Thymus (tissue), 11 donors: ENCODE measurements at regions not wholly inside any gene's neighbourhood (a gene's known extent, or its start where the extent isn't known, plus 50 kb on each side); places are given as distances from the start of the nearest gene placed in this dataset.

Experiments
- DNase-seq, 9 donors: peaks; one replicate each; pipeline ENCODE4 v3.0.0-alpha.2; 2013; ENCODE audit warnings: low spot score in 9 of 9, low read depth in 6 of 9, missing footprints in 1 of 9
- H3K27ac ChIP-seq, 2 donors: one replicate each; pipeline ENCODE4 v1.5.1; 2013; ENCODE audit warnings: control low read depth in 1 of 2, low read depth in 1 of 2, low read length in 1 of 2, mild to moderate bottlenecking in 1 of 2, moderate library complexity in 1 of 2
- H3K27me3 ChIP-seq, 2 donors: one replicate each; pipeline ENCODE4 v1.5.1; 2013; ENCODE audit warnings: low read length in 1 of 2; ENCODE audit not compliant: control insufficient read depth in 2 of 2, insufficient read depth in 1 of 2
- H3K36me3 ChIP-seq, 2 donors: one replicate each; pipeline ENCODE4 v1.5.1; 2013; ENCODE audit warnings: low read length in 1 of 2, mild to moderate bottlenecking in 1 of 2, moderate library complexity in 1 of 2; ENCODE audit not compliant: control insufficient read depth in 2 of 2, insufficient read depth in 2 of 2
- H3K4me1 ChIP-seq, 2 donors: one replicate each; pipeline ENCODE4 v1.5.1; 2013; ENCODE audit warnings: low read length in 2 of 2; ENCODE audit not compliant: control insufficient read depth in 2 of 2, insufficient read depth in 2 of 2
- H3K4me3 ChIP-seq, 2 donors: one replicate each; pipeline ENCODE4 v1.5.1; 2013; ENCODE audit warnings: low read length in 2 of 2, control low read depth in 1 of 2, mild to moderate bottlenecking in 1 of 2
- H3K9me3 ChIP-seq, 2 donors: one replicate each; pipeline ENCODE4 v1.5.1; 2013; ENCODE audit warnings: low read length in 1 of 2, mild to moderate bottlenecking in 1 of 2; ENCODE audit not compliant: control insufficient read depth in 2 of 2, insufficient read depth in 1 of 2
- WGBS: extraction: QIAGEN DNeasy Blood & Tissue Kit; methylation state at CpG from one replicate; pipeline ENCODE4 v1.1.7; 2013; 5-methylcytosine and 5-hydroxymethylcytosine counted together
- donor health status: healthy.

DNA sequence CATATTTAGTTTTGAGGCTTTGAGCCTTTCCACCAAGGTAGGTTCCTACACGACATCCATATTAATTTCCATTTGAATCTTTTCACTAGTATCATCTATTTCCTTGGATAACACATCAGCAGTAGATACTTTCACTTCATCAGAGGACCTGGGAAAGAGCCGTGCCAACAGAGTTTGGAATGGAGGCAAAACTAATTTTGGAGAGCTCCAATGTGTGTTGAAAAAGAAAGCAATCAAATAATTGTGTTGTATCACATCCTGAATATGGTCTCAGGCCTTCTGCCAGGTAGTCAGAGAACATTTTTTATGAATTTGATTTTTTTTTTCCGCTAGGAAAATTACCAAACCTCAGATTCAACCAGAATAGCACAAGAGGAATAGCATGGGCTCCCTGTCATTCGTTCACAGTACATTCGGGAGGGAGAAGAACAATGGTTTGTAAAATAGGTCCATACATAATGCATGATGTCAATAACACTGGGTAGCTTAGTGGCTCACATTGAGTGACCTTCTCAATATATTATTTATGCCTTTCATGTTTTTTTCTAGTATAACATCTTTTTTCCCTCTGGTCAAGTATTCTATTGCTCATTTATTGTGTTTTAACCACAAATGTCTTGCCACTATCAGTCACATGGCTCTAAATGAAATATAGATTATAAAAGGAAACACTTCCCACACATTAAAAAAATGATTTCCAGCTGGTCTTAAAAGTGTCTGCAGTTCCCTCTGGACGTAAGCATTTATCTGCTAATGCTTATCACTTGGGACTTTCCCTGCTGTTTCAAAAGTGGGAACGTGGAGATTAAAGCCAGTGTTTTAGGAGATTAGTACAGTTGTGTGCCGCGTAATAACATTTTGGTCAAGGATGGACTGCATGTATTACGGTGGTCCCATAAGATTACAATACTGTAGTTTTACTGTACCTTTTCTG is 68.6 kb upstream of the RAPH1 start:
- Histone ChIP-seq H3K27ac (no peak overlapping the region), H3K4me3 (no peak overlapping the region), H3K9me3 (no peaks in the 10 kb centered on the region), H3K27me3 (no peaks in the 10 kb centered on the region), H3K36me3 (no peaks in the 10 kb centered on the region), H3K4me1 (no peaks in the 10 kb centered on the region)
- no peak for DNase-seq
- 97% methylated on average over 10 of the region's 10 CpGs for WGBS

DNA sequence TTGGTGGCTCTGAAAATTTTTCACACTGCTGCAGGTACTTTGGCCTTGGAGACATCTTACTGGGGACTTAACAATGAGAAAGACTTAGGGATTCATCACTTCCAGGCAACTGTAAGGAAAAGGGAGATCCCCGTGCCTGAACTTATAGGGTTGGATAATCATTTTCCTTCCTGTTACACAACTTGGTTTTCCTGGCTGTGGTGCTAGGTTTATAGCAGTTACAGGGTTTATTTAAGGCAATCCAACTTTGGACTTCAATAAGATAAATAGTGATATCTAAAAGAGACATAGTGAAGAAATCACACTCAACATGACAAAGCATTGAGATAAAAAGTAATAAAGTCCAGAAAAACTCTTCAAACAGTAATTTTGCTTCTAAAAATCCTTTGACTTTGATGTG is 70.2 kb upstream of the RAPH1 start:
- H3K36me3 ChIP-seq: no peaks in the 10 kb centered on the region
- no peak for DNase-seq
- no peak overlapping the region for H3K4me3 ChIP-seq
- 87% methylated on average over 1 of the region's 1 CpG for WGBS
- H3K27me3 ChIP-seq: no peaks in the 10 kb centered on the region
- no peaks in the 10 kb centered on the region for H3K9me3 ChIP-seq
- H3K27ac ChIP-seq: no peak overlapping the region
- no peaks in the 10 kb centered on the region for H3K4me1 ChIP-seq

DNA sequence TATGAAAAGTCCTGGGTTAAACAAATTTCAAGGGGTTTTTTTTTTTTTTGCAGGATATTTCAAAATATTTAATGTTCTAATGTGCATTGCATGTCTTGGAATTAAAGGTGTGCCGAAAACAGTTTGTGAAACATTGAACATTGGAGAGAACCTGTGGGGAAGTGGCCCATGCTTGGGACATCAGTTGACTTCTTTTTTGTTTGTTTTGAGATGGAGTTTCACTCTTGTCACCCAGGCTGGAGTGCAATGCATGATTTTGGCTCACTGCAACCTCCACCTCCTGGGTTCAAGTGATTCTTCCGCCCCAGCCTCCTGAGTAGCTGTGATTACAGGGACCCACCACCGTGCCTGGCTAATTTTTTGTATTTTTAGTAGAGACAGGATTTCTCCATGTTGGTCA is 71.0 kb upstream of the RAPH1 start:
- WGBS: 97% methylated on average over 3 of the region's 3 CpGs
- no peak overlapping the region for H3K4me3 ChIP-seq
- no peaks in the 10 kb centered on the region for H3K36me3 ChIP-seq
- DNase-seq: no peak
- H3K4me1 ChIP-seq: no peaks in the 10 kb centered on the region
- no peak overlapping the region for H3K27ac ChIP-seq
- H3K9me3 ChIP-seq: no peaks in the 10 kb centered on the region
- no peaks in the 10 kb centered on the region for H3K27me3 ChIP-seq

DNA sequence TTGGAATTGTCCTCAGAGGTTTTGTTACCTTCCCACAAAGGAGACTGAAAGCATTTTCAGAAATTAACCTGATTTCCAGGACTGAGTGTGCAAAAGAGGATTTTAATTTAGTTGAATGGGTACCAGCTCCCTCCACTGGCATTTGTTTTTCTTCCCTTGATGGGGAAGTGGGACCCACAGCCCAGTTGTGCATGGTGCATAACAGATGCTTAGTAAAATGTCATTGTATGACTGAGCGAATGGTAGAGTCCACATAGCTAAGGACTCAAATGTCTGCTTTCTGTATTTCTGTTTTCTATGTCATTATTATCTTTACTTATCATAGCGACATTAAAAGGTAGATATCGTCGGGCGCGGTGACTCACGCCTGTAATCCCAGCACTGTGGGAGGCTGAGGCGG is 75.5 kb upstream of the RAPH1 start:
- no peaks in the 10 kb centered on the region for H3K36me3 ChIP-seq

DNA sequence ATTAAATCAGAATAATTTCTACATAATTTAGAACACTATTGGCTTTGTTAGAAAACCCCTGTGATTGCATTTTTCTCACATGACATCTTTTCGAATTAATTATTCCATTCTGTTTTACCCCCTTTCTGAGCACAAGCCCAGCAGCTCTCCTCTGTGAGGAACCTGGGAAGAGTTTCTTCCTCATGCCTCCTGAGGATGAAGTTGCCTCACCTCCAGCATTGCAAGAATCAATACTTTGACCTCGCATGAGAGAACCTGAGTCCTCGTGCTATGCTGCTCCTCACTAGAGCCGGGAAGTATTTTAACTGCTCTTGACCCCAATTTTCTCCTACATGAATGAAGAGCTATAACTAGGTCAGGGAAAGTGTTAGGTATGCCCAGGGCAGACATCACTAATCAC is 77.1 kb upstream of the RAPH1 start:
- DNase-seq: no peak
- H3K27me3 ChIP-seq: no peaks in the 10 kb centered on the region
- WGBS: 97% methylated on average over 4 of the region's 4 CpGs
- H3K27ac ChIP-seq: no peak overlapping the region
- no peaks in the 10 kb centered on the region for H3K36me3 ChIP-seq
- no peak overlapping the region for H3K4me3 ChIP-seq
- H3K9me3 ChIP-seq: no peaks in the 10 kb centered on the region
- H3K4me1 ChIP-seq: no peaks in the 10 kb centered on the region

More for the DNA sequence above, 75.5 kb upstream of the RAPH1 start:
- WGBS: 97% methylated on average over 8 of the region's 8 CpGs
- no peaks in the 10 kb centered on the region for H3K9me3 ChIP-seq
- H3K27me3 ChIP-seq: no peaks in the 10 kb centered on the region
- no peak for DNase-seq
- H3K4me3 ChIP-seq: no peak overlapping the region
- no peaks in the 10 kb centered on the region for H3K4me1 ChIP-seq
- no peak overlapping the region for H3K27ac ChIP-seq

DNA sequence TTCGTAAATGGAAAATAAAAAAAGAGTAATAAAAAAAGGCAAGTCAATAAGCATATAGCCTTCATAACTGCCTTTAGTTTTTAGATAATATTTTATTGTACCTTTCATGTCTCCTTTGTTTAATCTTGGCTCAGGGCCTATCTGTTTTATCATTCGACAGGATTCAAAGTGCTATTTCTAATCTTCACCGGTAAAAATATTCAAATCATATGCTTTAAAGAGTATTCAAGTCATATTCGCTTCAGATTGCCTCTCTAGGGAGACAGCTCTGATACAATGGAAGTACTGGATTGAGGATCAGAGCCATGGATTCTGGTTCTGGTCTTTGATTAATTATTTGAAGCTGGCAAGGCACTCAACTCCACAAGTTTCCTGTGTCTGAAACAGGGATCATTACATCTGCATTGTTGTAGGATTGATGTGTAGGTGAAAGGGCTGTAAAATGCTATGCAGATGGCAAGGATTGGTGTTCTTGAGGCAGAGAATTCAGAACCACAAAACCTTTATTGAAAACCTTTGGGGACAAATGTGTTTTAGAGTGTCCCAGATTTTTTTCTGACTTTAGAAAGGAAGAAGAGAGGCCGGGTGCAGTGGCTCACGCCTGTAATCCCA is 84.3 kb upstream of the RAPH1 start:
- peaks cover 0 to 14% of the 10 kb centered on the region in 2 donors for H3K9me3 ChIP-seq
- no peak overlapping the region for H3K4me3 ChIP-seq
- WGBS: 96% methylated on average over 6 of the region's 6 CpGs
- no peaks in the 10 kb centered on the region for H3K36me3 ChIP-seq
- no peak overlapping the region for H3K27ac ChIP-seq
- no peak for DNase-seq
- no peaks in the 10 kb centered on the region for H3K27me3 ChIP-seq
- peaks cover 0 to 8% of the 10 kb centered on the region in 2 donors for H3K4me1 ChIP-seq

DNA sequence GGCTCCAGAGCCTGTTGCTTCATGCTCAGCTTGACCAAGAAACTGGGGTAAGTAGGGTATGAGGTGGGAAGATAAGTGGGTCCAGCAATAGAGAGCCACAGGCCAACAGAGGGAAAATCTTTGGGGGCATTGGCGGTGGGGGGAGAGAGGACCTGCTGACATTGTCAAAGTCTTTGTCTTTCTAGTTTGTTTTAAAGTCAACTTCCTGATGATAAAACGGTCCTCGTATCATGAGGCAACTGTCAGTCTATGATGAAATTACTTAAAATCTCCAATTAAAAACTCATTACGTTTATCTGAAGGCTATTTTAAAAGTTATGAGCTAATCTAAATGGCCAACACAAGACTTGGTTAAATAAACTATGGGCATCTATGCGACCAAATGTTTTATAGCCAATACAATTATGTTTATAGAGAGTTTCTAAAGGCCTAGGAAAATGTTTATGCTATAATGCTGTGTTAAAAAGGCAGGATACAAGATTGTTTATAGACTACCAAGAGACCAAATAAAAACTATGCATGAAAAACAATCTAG is 84.4 kb upstream of the CD28 start:
- H3K27ac ChIP-seq: no peak overlapping the region
- peaks cover 0 to 14% of the 10 kb centered on the region in 2 donors for H3K9me3 ChIP-seq
- H3K4me3 ChIP-seq: no peak overlapping the region
- H3K36me3 ChIP-seq: no peaks in the 10 kb centered on the region
- H3K27me3 ChIP-seq: no peaks in the 10 kb centered on the region
- peaks cover 0 to 9% of the 10 kb centered on the region in 2 donors for H3K4me1 ChIP-seq
- DNase-seq: no peak
- 98% methylated on average over 5 of the region's 5 CpGs for WGBS

DNA sequence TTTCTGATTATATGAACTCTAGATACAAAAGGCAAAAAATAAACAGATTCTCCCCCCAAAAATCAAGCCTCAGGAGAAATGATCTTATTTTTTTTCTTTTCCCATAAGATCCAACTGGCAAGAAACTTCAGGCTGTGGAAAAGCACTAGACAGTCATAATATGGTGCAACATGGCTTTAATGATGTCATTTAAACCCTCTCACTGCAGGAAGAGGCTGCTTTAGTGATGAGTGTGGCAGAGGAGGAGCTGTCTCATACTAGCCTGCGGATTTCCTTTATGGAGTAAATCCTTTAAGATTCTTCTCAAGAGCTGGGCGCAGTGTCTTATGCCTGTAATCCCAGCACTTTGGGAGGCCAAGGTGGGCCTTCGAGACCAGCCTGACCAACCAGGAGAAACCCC is 83.3 kb upstream of the CD28 start:
- Histone ChIP-seq H3K27ac (no peak overlapping the region), H3K36me3 (no peaks in the 10 kb centered on the region), H3K4me3 (no peak overlapping the region), H3K9me3 (peaks cover 0 to 14% of the 10 kb centered on the region in 2 donors), H3K27me3 (no peaks in the 10 kb centered on the region), H3K4me1 (peaks cover 0 to 9% of the 10 kb centered on the region in 2 donors)
- WGBS: 98% methylated on average over 3 of the region's 3 CpGs
- no peak for DNase-seq

DNA sequence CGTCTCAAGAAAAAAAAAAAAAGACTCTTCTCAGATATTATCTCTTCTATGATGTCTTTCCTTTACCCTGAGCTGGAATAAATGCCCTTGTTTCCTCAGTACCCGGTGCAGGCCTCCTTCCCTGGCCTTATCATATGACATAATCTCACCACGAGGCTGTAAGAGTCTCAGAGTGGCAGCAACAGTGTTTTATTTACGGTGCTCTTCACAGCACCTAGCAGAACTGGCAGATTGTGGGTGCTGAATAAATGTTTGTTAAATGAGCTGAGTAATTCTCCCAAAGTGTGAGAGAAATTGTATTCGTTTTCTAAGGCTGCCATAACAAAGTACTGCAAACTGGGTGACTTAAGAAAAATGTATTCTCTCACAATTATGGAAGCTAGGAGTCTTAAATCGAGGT is 82.8 kb upstream of the CD28 start:
- DNase-seq: peak in 4 of 9 donors; percentile 15 to 55 (median 30)
- Histone ChIP-seq H3K9me3 (peaks cover 0 to 14% of the 10 kb centered on the region in 2 donors), H3K27me3 (no peaks in the 10 kb centered on the region), H3K36me3 (no peaks in the 10 kb centered on the region), H3K4me3 (no peak overlapping the region), H3K4me1 (peaks cover 0 to 9% of the 10 kb centered on the region in 2 donors), H3K27ac (peak overlapping the region in 1 of 2 donors; percentile 21)
- WGBS: 29% methylated on average over 6 of the region's 6 CpGs
